ENCODE measurements at regions not wholly inside any gene's neighbourhood (a gene's known extent, or its start where the extent isn't known, plus 50 kb on each side); places are given as distances from the start of the nearest gene placed in this dataset.

GRCh38 chr11:133639408-133639807, 107.1 kb upstream of the OPCML start:
- TF ChIP-seq POLR2AphosphoS5 (IDR thresholded peaks at IDR 0.05; ENCODE audit: insufficient read depth in 1 of 2, low read depth in 1 of 2) (no peak), CTCF (IDR thresholded peaks at IDR 0.05) (no peak)
